ENCODE measurements at regions not wholly inside any gene's neighbourhood (a gene's known extent, or its start where the extent isn't known, plus 50 kb on each side); places are given as distances from the start of the nearest gene placed in this dataset.

DNA sequence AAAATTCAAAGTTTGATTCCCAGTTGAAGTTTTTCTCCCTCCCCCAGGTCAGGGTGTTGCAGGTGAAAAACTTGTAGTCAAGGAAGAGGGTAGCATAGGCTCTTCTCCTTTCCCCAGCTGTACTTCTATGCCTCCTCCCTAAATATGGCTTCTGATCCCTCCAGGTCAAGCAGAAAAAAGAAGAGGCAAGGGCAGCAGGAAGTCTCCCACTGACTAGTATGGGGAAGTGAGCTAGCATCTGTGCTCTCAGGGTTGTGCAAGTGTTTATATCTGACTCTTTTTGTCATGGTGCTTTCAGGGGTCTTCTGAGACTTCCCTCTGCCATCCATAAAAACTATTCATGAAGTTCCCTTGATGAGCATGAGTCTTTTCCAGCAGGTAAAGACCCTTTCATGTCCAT, 76.0 kb downstream of the ATPSCKMT start:
- no peaks in the 10 kb centered on the region for H3K36me3 Mint-ChIP-seq
- no peak for DNase-seq
- H3K4me3 Mint-ChIP-seq, result no peak overlapping the region
- H3K9me3 Mint-ChIP-seq, result peaks cover 0 to 4% (median under 1%) of the 10 kb centered on the region in 6 donors
- H3K4me1 Mint-ChIP-seq, result no peaks in the 10 kb centered on the region
- peaks cover 1 to 5% (median 2%) of the 10 kb centered on the region in 3 donors for H3K27me3 Mint-ChIP-seq (ENCODE audit: low read depth in 3 of 3)
- no peak overlapping the region for H3K27ac Mint-ChIP-seq

DNA sequence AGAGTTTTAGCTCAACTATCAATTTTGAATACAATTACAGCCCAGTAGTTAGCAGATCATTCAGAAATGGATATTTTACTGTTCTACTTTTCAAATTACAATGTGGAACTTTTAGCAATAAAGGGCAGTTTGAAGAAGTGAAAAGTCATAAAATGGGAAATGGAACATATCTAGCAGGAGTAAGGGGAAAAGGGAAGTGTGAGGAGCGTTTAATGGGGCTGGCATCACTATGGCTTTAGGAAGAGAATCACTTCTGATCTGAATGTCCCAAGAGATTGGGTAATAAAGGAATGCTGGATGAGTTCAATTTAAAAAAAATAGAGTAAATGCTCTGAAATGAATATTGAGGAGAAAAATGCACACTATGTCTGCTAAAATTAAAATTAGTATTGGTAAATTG, 77.4 kb downstream of the ATPSCKMT start:
- no peak for DNase-seq
- Mint-ChIP-seq H3K27me3 (ENCODE audit: low read depth in 3 of 3) (peaks cover 1 to 3% (median 2%) of the 10 kb centered on the region in 3 donors), H3K9me3 (peaks cover 0 to 2% (median 0%) of the 10 kb centered on the region in 6 donors), H3K36me3 (no peaks in the 10 kb centered on the region), H3K27ac (no peak overlapping the region), H3K4me3 (no peak overlapping the region), H3K4me1 (no peaks in the 10 kb centered on the region)

DNA sequence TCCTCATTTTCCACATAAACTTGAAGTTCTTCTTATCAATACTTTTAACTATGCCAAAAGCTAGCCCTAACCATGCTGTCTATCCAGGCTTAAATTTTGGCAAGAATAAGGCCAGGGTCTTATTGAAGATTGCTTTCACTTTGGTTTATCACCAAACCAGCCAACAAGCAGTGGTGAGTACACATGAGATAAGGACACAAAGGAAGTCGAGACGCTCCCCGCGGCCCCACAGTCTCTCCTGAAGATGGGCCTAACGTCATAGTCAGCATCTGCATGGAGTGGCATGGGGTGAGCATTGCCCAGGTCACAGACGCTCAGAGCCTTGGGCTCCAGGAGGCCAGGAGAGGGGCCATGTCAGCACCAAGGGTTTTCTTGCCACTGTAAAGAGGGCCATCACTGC, 80.3 kb downstream of the ATPSCKMT start:
- H3K27ac Mint-ChIP-seq, result no peak overlapping the region
- no peaks in the 10 kb centered on the region for H3K4me1 Mint-ChIP-seq
- H3K36me3 Mint-ChIP-seq, result peaks cover 0 to 3% (median 0%) of the 10 kb centered on the region in 3 donors
- peaks cover 1 to 2% (median 2%) of the 10 kb centered on the region in 3 donors for H3K27me3 Mint-ChIP-seq (ENCODE audit: low read depth in 3 of 3)
- H3K9me3 Mint-ChIP-seq, result peaks cover 2 to 21% (median 6%) of the 10 kb centered on the region in 6 donors
- no peak for DNase-seq
- no peak overlapping the region for H3K4me3 Mint-ChIP-seq

DNA sequence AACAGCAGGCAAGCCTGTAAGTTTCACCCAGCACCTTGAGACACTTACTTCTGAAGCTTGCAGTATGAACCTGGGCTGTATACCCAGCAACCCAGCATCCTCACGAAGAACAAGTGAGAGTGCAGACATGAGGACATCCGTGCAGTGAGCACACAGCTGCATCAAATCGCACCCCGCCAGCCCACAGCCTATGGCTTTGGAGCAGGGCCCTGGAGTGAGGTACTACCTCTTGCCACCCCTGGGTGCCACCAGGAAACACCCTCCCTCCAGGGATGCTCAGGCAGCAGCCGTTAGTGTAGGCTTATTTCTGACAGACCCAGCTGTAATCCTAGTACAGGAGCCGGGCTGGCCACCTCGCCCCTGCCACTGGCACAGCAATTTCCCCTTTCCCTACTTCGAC, 81.4 kb downstream of the ATPSCKMT start:
- peaks cover 1 to 2% (median 2%) of the 10 kb centered on the region in 3 donors for H3K27me3 Mint-ChIP-seq (ENCODE audit: low read depth in 3 of 3)
- H3K36me3 Mint-ChIP-seq, result peaks cover 0 to 3% (median 0%) of the 10 kb centered on the region in 3 donors
- no peak overlapping the region for H3K4me3 Mint-ChIP-seq
- H3K27ac Mint-ChIP-seq, result no peak overlapping the region
- DNase-seq, result no peak
- no peaks in the 10 kb centered on the region for H3K4me1 Mint-ChIP-seq
- peaks cover 0 to 29% (median 9%) of the 10 kb centered on the region in 6 donors for H3K9me3 Mint-ChIP-seq

DNA sequence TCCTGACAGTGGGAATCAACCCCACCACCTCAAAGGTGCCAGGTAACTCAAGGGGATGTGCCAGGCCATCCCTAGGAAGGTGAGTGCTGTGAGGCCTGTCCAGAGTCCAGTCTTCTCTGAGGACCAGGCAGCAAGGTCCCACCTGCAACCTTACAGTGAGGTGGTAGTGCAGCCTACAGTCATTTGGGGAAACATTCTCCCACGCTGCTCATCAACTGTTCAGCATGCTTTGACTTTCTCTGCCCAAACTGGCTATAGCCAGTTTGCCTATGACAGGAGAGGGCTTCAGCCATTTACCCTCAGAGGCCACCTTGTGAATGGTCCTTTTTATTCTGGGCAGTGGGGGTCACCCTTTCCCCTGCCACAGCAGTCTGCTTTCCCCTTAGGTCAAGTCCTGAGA, 81.9 kb downstream of the ATPSCKMT start:
- Mint-ChIP-seq H3K27ac (no peak overlapping the region), H3K27me3 (ENCODE audit: low read depth in 3 of 3) (peaks cover 1 to 2% (median 2%) of the 10 kb centered on the region in 3 donors)

DNA sequence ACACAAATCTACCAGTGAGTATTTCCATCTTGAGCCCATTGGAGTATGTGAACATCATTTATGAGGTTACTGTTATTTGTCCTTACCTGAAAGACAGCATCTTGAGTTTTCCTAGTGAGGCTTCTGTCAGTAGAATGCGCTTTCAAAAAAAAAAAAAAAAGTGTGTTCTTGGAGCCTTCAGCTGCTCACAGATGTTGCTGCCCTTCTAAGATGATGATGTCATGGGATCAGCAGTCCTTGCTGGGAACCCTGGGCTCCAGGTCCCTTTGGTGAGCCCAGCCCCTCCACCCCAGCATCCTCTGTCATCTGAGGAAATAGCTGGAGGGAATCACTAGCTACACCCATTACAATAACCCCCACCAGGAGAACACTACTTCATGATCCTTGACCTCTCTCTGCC, 83.3 kb downstream of the ATPSCKMT start:
- Mint-ChIP-seq H3K9me3 (peaks cover 3 to 29% (median 13%) of the 10 kb centered on the region in 6 donors), H3K27ac (no peak overlapping the region), H3K4me1 (no peaks in the 10 kb centered on the region), H3K4me3 (no peak overlapping the region), H3K36me3 (peaks cover 0 to 3% (median 0%) of the 10 kb centered on the region in 3 donors), H3K27me3 (ENCODE audit: low read depth in 3 of 3) (peaks cover 0 to 8% (median 1%) of the 10 kb centered on the region in 3 donors)
- no peak for DNase-seq

More for the DNA sequence above, 81.9 kb downstream of the ATPSCKMT start:
- Mint-ChIP-seq H3K36me3 (peaks cover 0 to 3% (median 0%) of the 10 kb centered on the region in 3 donors), H3K4me3 (no peak overlapping the region), H3K4me1 (no peaks in the 10 kb centered on the region), H3K9me3 (peaks cover 0 to 29% (median 9%) of the 10 kb centered on the region in 6 donors)
- DNase-seq, result no peak

DNA sequence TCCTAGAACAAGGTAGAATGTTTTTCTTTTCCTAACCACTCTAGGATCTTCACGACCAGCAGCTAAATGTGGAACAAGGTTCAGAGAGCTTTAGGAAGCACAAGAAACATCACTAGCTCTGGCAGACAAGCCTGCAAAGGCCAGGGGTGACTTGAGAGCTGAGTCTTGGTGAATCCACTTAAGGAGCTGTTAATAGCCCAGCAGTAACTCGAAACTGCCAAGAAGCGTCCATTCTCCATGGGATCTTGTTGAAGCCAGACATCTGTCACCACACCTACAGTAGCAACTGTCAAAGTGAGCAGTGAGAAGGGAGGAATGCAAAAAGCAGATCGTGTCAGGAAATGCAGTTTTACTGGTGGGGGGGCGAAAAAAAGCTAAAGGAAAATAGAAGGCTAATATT, 87.2 kb downstream of the ATPSCKMT start:
- Mint-ChIP-seq H3K4me3 (no peak overlapping the region), H3K9me3 (peaks cover 4 to 29% (median 16%) of the 10 kb centered on the region in 6 donors), H3K27ac (no peak overlapping the region), H3K27me3 (ENCODE audit: low read depth in 3 of 3) (peaks cover 0 to 6% (median 1%) of the 10 kb centered on the region in 3 donors), H3K4me1 (no peaks in the 10 kb centered on the region), H3K36me3 (peaks cover 0 to 3% (median 0%) of the 10 kb centered on the region in 3 donors)
- DNase-seq, result no peak

DNA sequence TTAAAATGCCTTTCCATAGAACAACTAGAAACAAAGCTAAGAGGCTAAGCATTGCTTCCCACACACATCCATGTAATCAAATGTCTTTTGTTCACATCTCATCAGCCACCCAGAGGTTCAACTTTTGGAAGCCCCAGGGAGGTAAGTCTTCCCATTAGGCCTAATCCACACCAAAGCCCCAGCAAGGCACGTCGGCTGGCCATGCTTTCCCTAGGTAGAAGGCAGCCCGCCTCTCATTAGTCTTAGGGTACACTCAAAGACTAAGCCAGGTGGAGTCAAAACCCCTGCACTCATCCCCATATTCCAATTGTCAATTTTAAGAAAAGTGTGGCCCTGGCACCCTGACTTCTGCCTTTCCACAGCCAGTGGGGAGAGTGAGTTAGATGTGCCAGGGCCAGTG, 87.9 kb downstream of the ATPSCKMT start:
- Mint-ChIP-seq H3K4me1 (no peaks in the 10 kb centered on the region), H3K27me3 (ENCODE audit: low read depth in 3 of 3) (peaks cover 1 to 6% (median 2%) of the 10 kb centered on the region in 3 donors), H3K4me3 (no peak overlapping the region), H3K27ac (no peak overlapping the region), H3K9me3 (peaks cover 4 to 29% (median 16%) of the 10 kb centered on the region in 6 donors), H3K36me3 (peaks cover 0 to 2% (median 0%) of the 10 kb centered on the region in 3 donors)
- DNase-seq, result no peak

DNA sequence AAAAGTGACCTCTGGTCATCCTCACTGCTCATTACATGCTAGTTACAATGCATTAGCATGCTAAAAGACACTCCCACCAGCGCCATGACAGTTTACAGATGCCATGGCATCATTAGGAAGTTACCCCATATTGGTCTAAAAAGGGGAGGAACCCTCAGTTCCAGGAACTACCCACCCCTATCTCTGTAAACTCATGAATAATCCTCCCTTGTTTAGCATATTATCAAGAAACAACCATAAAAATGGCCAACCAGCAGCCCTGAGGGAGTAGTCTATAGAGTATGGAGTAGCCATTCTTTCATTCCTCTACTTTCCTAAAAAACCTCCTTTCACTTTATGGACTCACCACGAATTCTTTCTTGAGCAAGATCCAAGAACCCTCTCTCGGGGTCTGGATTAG, 89.4 kb downstream of the ATPSCKMT start:
- no peaks in the 10 kb centered on the region for H3K4me1 Mint-ChIP-seq
- no peak overlapping the region for H3K27ac Mint-ChIP-seq
- no peak overlapping the region for H3K4me3 Mint-ChIP-seq
- H3K9me3 Mint-ChIP-seq, result peaks cover 2 to 23% (median 12%) of the 10 kb centered on the region in 6 donors
- H3K27me3 Mint-ChIP-seq (ENCODE audit: low read depth in 3 of 3), result peaks cover 1 to 6% (median 2%) of the 10 kb centered on the region in 3 donors
- no peak for DNase-seq
- no peaks in the 10 kb centered on the region for H3K36me3 Mint-ChIP-seq

DNA sequence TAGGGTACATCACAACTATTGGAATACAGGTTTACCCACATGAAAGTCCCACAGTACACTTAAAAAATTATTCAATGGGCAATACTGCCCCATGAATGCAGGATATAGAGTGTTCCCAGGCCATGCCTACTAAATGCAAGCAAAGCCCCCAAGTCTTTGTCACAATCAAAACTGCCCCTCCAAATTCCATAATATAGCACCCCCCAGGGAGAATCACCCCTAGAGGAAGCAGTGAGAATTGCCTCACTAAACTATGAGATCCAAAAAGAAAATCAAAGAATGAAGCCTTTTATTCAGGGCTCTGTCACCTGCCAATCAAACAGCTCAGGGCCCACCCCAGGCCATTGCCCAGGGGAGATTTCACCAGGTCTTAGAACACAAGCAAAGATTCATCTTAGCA, 90.8 kb downstream of the ATPSCKMT start:
- H3K27ac Mint-ChIP-seq, result no peak overlapping the region
- no peaks in the 10 kb centered on the region for H3K36me3 Mint-ChIP-seq
- H3K9me3 Mint-ChIP-seq, result peaks cover 2 to 14% (median 4%) of the 10 kb centered on the region in 6 donors
- H3K27me3 Mint-ChIP-seq (ENCODE audit: low read depth in 3 of 3), result peaks cover 0 to 6% (median 2%) of the 10 kb centered on the region in 3 donors
- H3K4me3 Mint-ChIP-seq, result no peak overlapping the region
- H3K4me1 Mint-ChIP-seq, result no peaks in the 10 kb centered on the region
- no peak for DNase-seq

DNA sequence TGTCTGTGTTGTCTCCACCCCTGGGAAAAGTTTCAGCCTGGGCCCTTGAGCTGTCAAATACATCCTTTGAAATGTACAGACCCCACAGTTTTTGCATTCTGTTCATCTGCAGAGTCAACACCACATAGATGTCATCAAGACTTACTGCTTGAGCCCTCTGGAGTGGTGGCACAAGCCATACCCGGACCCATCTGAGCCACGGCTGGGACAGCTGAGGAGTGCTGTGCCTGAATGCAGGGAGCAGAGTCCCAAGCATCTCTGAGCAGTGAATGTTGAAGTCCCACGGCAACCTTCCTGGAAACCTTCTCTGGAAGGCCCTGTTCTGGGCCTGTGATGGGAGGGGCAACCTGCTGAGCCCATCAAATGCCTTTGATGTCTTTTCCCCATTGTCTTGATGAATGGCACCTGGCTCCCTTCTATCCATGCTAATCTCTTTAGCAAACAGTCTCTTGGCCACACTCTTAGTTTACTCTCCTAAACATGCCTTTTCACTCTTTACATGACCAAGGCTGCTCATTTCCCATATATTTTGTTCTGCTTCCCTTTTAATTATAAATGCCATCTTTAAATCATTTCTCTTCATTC, 92.5 kb downstream of the ATPSCKMT start:
- no peak for DNase-seq
- H3K9me3 Mint-ChIP-seq, result peaks cover 0 to 9% (median under 1%) of the 10 kb centered on the region in 6 donors
- no peaks in the 10 kb centered on the region for H3K4me1 Mint-ChIP-seq

DNA sequence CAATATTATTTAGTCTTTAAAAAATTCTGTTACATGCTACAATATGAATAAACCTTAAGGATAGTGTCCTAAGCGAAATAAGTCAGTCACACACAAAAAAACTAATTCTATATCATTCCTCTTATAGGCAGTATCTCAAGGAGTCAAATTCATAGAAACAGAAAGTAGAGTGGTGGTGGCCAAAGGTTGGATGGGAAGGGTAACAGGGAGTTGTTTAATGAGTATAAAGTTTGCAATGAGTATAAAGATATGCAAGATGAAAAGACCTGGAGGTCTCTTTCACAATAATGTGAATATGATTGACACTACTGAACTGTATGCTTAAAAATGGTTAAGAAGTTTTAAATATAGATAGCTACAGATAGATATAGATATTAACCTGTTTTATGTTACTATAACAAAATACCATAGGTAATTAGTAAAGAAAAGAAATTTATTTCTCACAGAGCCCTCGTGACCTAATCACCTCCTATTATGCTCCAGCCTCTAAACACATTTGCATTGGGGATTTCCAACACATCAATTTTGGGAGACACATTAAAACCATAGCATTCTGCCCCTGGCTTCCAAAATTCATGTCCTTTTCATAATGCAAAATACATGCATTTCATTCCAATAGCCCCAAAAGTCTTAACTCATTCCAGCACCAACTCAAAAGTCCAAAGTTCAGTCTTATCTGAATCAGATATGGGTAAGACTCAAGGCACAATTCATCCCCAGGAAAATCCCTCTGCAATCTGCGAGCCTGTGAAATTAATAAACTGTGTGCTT, 93.6 kb downstream of the ATPSCKMT start:
- no peaks in the 10 kb centered on the region for H3K4me1 Mint-ChIP-seq
- H3K4me3 Mint-ChIP-seq, result no peak overlapping the region
- H3K36me3 Mint-ChIP-seq, result no peaks in the 10 kb centered on the region
- no peak for DNase-seq
- H3K27ac Mint-ChIP-seq, result no peak overlapping the region
- H3K9me3 Mint-ChIP-seq, result peaks cover 0 to 9% (median 0%) of the 10 kb centered on the region in 6 donors
- H3K27me3 Mint-ChIP-seq (ENCODE audit: low read depth in 3 of 3), result peaks cover 0 to 2% (median 0%) of the 10 kb centered on the region in 3 donors

More for the DNA sequence above, 92.5 kb downstream of the ATPSCKMT start:
- Mint-ChIP-seq H3K27me3 (ENCODE audit: low read depth in 3 of 3) (peaks cover 0 to 2% (median 2%) of the 10 kb centered on the region in 3 donors), H3K4me3 (no peak overlapping the region), H3K36me3 (no peaks in the 10 kb centered on the region), H3K27ac (no peak overlapping the region)

DNA sequence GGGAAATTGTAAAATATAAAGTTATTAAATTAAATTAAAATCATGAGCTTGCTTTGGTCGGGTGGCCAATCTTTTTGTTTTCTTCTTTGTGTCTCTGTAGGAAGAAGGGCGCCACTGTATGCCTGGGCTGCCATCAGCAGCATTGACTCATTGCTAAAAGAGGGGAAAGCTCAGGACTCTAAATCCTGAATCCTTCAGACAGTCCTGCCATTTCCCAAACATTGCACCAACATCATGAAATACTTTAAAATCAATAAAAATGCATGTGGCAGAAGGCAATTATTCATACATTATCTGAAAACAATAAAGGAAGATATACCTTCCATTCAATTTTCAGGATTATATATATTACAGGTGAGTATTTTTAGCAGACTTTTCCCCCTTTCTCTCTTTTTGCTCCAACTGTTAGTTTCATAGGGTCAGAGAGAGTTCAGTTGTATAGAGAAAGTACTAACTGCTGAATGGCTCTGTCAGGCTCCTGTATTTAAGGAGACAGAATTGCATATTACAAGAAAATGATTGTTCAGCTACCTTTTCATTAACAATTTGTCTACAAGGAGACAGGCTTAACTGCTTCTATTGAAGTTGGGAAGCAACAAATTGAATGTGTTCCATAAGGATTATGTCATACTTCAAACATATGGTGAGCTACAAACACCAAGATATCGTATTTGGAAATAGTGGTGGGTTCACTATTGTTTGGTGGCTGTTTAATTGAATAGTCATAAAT, 95.7 kb downstream of the ATPSCKMT start:
- peaks cover 0 to 3% (median 0%) of the 10 kb centered on the region in 6 donors for H3K9me3 Mint-ChIP-seq
- no peak overlapping the region for H3K27ac Mint-ChIP-seq
- no peaks in the 10 kb centered on the region for H3K4me1 Mint-ChIP-seq
- no peaks in the 10 kb centered on the region for H3K36me3 Mint-ChIP-seq
- no peak for DNase-seq
- H3K27me3 Mint-ChIP-seq (ENCODE audit: low read depth in 3 of 3), result peaks cover 0 to 2% (median 0%) of the 10 kb centered on the region in 3 donors
- H3K4me3 Mint-ChIP-seq, result no peak overlapping the region

DNA sequence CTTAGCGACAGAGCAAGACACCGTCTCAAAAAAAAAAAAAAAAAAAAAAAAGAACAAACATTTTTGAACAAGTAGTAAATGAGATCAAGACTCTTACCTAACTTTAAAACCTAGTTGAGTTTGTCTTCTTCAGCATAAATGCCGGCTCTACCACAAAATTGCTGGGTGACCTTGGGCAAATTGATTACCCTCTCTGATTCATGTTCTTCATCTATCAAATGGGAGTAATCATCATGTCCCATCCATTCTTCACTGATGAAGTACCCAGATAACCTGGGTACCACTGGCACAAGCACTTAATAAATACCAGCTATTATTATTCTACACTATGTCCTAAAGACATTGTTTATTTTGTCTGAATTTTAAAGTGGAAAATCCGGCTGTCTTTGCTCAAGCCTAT, 96.3 kb downstream of the ATPSCKMT start:
- Mint-ChIP-seq H3K27ac (no peak overlapping the region), H3K4me3 (no peak overlapping the region), H3K27me3 (ENCODE audit: low read depth in 3 of 3) (peaks cover 0 to 2% (median 0%) of the 10 kb centered on the region in 3 donors), H3K4me1 (no peaks in the 10 kb centered on the region), H3K9me3 (peaks cover 0 to 3% (median 0%) of the 10 kb centered on the region in 6 donors), H3K36me3 (no peaks in the 10 kb centered on the region)
- no peak for DNase-seq
